OCI-LY1 (cell line): ENCODE measurements at regions not wholly inside any gene's neighbourhood (a gene's known extent, or its start where the extent isn't known, plus 50 kb on each side); places are given as distances from the start of the nearest gene placed in this dataset.

Experiments
- CTCF ChIP-seq: fragments of 200-600 bp; sonication (generic), shearing (Covaris generic); IDR thresholded peaks from 2 replicates; pipeline ENCODE4 v1.5.1; 2017; ENCODE audit warnings: mild to moderate bottlenecking, antibody characterized with exemption, low read length, moderate library complexity, mixed read lengths
- EZH2 ChIP-seq: fragments of 200-600 bp; sonication (generic), shearing (Covaris generic); IDR thresholded peaks from 2 replicates; pipeline ENCODE4 v1.8.0; 2017; ENCODE audit warnings: borderline replicate concordance, mixed run types, mild to moderate bottlenecking, antibody characterized with exemption, low read length, moderate library complexity, mixed read lengths

- TF ChIP-seq CTCF (no peak), EZH2 (no peak)
Measured at GRCh38 chr18:62643181-62643580, 72.2 kb upstream of the PHLPP1 start.
